ENCODE measurements at regions not wholly inside any gene's neighbourhood (a gene's known extent, or its start where the extent isn't known, plus 50 kb on each side); places are given as distances from the start of the nearest gene placed in this dataset.
"Not testable (repeated sequence)": the region's sequence is repeated elsewhere in the genome, so short reads cannot be mapped to it uniquely, and the experiment has no call there.

DNA sequence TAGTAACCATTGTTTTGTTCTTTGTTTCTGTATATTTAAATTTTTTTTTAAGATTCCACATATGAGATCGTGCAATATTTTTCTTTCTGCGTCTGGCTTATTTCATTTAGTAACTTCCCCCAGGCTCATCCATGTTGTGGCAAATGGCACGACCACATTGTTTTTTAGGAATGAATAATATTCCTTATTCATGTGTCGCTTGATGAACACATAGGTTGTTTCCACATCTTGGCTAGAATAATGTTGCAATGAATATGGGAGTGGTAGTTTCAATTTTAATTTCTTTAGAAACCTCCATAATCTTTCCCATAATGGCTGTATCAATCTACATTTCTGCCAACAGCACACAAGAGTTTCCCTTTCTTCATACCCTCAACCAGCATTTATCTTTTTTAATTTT is 166.8 kb upstream of the NR3C2 start:
- Histone ChIP-seq H3K4me3 (no peak overlapping the region), H3K9me3 (no peaks in the 10 kb centered on the region), H3K27ac (no peak overlapping the region), H3K36me3 (no peaks in the 10 kb centered on the region), H3K27me3 (no peaks in the 10 kb centered on the region), H3K4me1 (no peaks in the 10 kb centered on the region)
- ATAC-seq (no peak), DNase-seq (no peak)
- in situ Hi-C loops (cut with MboI; ENCODE audit: low sequenced_read_pairs in 4 of 4) (no loop called here), intact Hi-C loops (cut with DNase I; ENCODE audit: low total_unique reads) (no loop called here)
- no peak for TF ChIP-seq POLR2A (IDR thresholded peaks at IDR 0.05)
- TF ChIP-seq, protein P1, sequence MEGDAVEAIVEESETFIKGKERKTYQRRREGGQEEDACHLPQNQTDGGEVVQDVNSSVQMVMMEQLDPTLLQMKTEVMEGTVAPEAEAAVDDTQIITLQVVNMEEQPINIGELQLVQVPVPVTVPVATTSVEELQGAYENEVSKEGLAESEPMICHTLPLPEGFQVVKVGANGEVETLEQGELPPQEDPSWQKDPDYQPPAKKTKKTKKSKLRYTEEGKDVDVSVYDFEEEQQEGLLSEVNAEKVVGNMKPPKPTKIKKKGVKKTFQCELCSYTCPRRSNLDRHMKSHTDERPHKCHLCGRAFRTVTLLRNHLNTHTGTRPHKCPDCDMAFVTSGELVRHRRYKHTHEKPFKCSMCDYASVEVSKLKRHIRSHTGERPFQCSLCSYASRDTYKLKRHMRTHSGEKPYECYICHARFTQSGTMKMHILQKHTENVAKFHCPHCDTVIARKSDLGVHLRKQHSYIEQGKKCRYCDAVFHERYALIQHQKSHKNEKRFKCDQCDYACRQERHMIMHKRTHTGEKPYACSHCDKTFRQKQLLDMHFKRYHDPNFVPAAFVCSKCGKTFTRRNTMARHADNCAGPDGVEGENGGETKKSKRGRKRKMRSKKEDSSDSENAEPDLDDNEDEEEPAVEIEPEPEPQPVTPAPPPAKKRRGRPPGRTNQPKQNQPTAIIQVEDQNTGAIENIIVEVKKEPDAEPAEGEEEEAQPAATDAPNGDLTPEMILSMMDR (IDR thresholded peaks at IDR 0.05 in 4 of 5, conservative IDR thresholded peaks at IDR 0.05 in 1 of 5), result no peak

GRCh38 chr4:148598418-148599207 is 156.4 kb upstream of the NR3C2 start:
- ATAC-seq; H3K27me3 ChIP-seq; H3K4me1 ChIP-seq; H3K9me3 ChIP-seq; intact Hi-C loops (cut with DNase I; ENCODE audit: low total_unique reads); DNase-seq; H3K36me3 ChIP-seq; H3K27ac ChIP-seq; in situ Hi-C loops (cut with MboI; ENCODE audit: low sequenced_read_pairs in 4 of 4); H3K4me3 ChIP-seq: not testable (repeated sequence)

- H3K27me3 ChIP-seq, result no peaks in the 10 kb centered on the region
- no peak overlapping the region for H3K4me3 ChIP-seq
- intact Hi-C loops (cut with DNase I; ENCODE audit: low total_unique reads), result no loop called here
- H3K4me1 ChIP-seq, result no peaks in the 10 kb centered on the region
- DNase-seq, result no peak
- in situ Hi-C loops (cut with MboI; ENCODE audit: low sequenced_read_pairs in 4 of 4), result no loop called here
- H3K9me3 ChIP-seq, result no peaks in the 10 kb centered on the region
- no peak for ATAC-seq
- H3K27ac ChIP-seq, result no peak overlapping the region
- TF ChIP-seq POLR2A (IDR thresholded peaks at IDR 0.05), result no peak
- TF ChIP-seq, protein P1 (IDR thresholded peaks at IDR 0.05 in 4 of 5, conservative IDR thresholded peaks at IDR 0.05 in 1 of 5), result no peak
- H3K36me3 ChIP-seq, result no peaks in the 10 kb centered on the region
These were observed 147.0 kb upstream of the NR3C2 start for GRCh38 chr4:148589182-148589581.

DNA sequence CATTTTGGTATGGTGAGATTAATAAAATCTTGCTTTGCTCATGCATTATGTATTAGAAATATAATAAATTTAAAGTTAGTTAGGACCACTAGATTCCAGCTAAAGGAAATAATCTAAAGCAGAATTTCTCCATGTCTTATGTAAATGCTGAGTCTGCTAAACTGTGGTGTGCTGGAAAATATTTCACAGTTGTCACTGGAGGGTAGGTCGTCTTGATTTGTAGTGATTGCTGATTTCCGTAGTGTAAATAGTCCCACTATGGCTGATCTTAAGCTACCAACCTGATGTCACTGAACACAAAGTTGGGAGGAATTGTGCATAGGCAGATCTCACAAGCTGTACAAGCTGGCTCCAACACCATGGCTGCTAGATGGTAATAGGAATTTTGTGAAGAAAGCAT is 133.4 kb upstream of the NR3C2 start:
- no peak overlapping the region for H3K4me3 ChIP-seq
- no peaks in the 10 kb centered on the region for H3K27me3 ChIP-seq
- peaks cover 11 to 19% of the 10 kb centered on the region in 2 donors for H3K4me1 ChIP-seq
- no peak overlapping the region for H3K27ac ChIP-seq
- no peaks in the 10 kb centered on the region for H3K9me3 ChIP-seq
- H3K36me3 ChIP-seq, result no peaks in the 10 kb centered on the region
- in situ Hi-C loops (cut with MboI; ENCODE audit: low sequenced_read_pairs in 4 of 4) (no loop called here), intact Hi-C loops (cut with DNase I; ENCODE audit: low total_unique reads) (no loop called here)
- TF ChIP-seq, protein P1 (IDR thresholded peaks at IDR 0.05 in 4 of 5, conservative IDR thresholded peaks at IDR 0.05 in 1 of 5), result no peak
- no peak for TF ChIP-seq POLR2A (IDR thresholded peaks at IDR 0.05)
- DNase-seq, result no peak
- ATAC-seq, result no peak

DNA sequence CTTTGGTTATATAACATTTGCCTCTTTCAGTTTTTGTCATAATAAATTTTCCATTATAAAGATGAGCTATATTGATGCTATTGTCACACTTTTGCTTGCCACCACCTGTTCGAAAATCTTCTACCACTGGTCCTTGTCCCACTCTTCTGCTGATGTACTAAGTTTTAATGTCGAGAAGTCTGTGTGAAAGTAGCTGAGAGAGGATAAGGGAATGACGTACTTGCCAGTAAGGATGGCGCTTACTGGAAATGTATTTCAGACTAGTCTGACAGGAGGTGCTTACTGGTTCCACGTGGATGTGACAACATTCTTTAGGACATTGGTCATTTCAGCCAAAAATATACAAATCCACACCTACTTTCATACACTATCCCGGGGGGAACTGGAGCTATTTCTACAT is 132.7 kb upstream of the NR3C2 start:
- Histone ChIP-seq H3K36me3 (no peaks in the 10 kb centered on the region), H3K9me3 (no peaks in the 10 kb centered on the region), H3K4me3 (peak overlapping the region in 2 of 4 donors; percentile 23 to 26), H3K27me3 (no peaks in the 10 kb centered on the region), H3K4me1 (peaks cover 11 to 19% of the 10 kb centered on the region in 2 donors), H3K27ac (no peak overlapping the region)
- intact Hi-C loops (cut with DNase I; ENCODE audit: low total_unique reads), result no loop called here
- TF ChIP-seq, protein P1 (IDR thresholded peaks at IDR 0.05 in 4 of 5, conservative IDR thresholded peaks at IDR 0.05 in 1 of 5), result no peak
- TF ChIP-seq POLR2A (IDR thresholded peaks at IDR 0.05), result no peak
- in situ Hi-C loops (cut with MboI; ENCODE audit: low sequenced_read_pairs in 4 of 4), result no loop called here
- DNase-seq (no peak), ATAC-seq (no peak)

Measured in gastrocnemius medialis (tissue), 4 donors.